ENCODE measurements at regions not wholly inside any gene's neighbourhood (a gene's known extent, or its start where the extent isn't known, plus 50 kb on each side); places are given as distances from the start of the nearest gene placed in this dataset.

- DNase-seq = no peak
These were observed 525.5 kb upstream of the RGMA start for GRCh38 chr15:93614386-93615104.

- no peak for DNase-seq
These were observed 524.4 kb upstream of the RGMA start for GRCh38 chr15:93613386-93613785.

- DNase-seq = no peak
These were observed 523.9 kb upstream of the RGMA start for GRCh38 chr15:93612953-93613352.

GRCh38 chr15:93610944-93611343 lies 521.9 kb upstream of the RGMA start:
- no peak for DNase-seq

GRCh38 chr15:93608643-93609148 lies 519.7 kb upstream of the RGMA start:
- no peak for DNase-seq

- no peak for DNase-seq
These were observed 514.5 kb upstream of the RGMA start for GRCh38 chr15:93603550-93603949.

- no peak for DNase-seq
These were observed 498.1 kb upstream of the RGMA start for GRCh38 chr15:93587059-93587521.

- DNase-seq = no peak
These were observed 496.0 kb upstream of the RGMA start for GRCh38 chr15:93585012-93585411.

GRCh38 chr15:93583968-93584367 lies 495.0 kb upstream of the RGMA start:
- DNase-seq = no peak

- DNase-seq = no peak
These were observed 494.5 kb upstream of the RGMA start for GRCh38 chr15:93583552-93583951.

- no peak for DNase-seq
These were observed 481.5 kb upstream of the RGMA start for GRCh38 chr15:93570527-93570926.

GRCh38 chr15:93566762-93567161 lies 477.8 kb upstream of the RGMA start:
- no peak for DNase-seq

GRCh38 chr15:93565201-93565600 lies 476.2 kb upstream of the RGMA start:
- no peak for DNase-seq

GRCh38 chr15:93563218-93563617 lies 474.2 kb upstream of the RGMA start:
- DNase-seq = no peak

GRCh38 chr15:93562395-93563123 lies 473.5 kb upstream of the RGMA start:
- DNase-seq = no peak

- DNase-seq = no peak
These were observed 468.7 kb upstream of the RGMA start for GRCh38 chr15:93557696-93558095.

GRCh38 chr15:93553167-93553935 lies 464.3 kb upstream of the RGMA start:
- DNase-seq = no peak

- DNase-seq = no peak
These were observed 454.1 kb upstream of the RGMA start for GRCh38 chr15:93543093-93543492.

GRCh38 chr15:93527374-93528050 lies 438.5 kb upstream of the RGMA start:
- no peak for DNase-seq

- no peak for DNase-seq
These were observed 435.4 kb upstream of the RGMA start for GRCh38 chr15:93524432-93524831.

GRCh38 chr15:93523481-93523880 lies 434.5 kb upstream of the RGMA start:
- DNase-seq = no peak

- DNase-seq = no peak
These were observed 431.2 kb upstream of the RGMA start for GRCh38 chr15:93520206-93520605.

- no peak for DNase-seq
These were observed 430.6 kb upstream of the RGMA start for GRCh38 chr15:93519599-93519998.
